CD4-positive, alpha-beta T cell treated with Interferon gamma for 1 hour (primary cell): ENCODE measurements at regions not wholly inside any gene's neighbourhood (a gene's known extent, or its start where the extent isn't known, plus 50 kb on each side); places are given as distances from the start of the nearest gene placed in this dataset.

ENCODE experiments used
- DNase-seq: peaks from one replicate; pipeline ENCODE4 v3.0.0-alpha.2; 2020

- DNase-seq, result no peak
Measured at GRCh38 chr13:82947191-82947621, 935.1 kb downstream of the SLITRK1 start.

GRCh38 chr13:82938644-82939043, 943.6 kb downstream of the SLITRK1 start:
- DNase-seq, result no peak

- no peak for DNase-seq
Measured at GRCh38 chr13:82934000-82934399, 948.3 kb downstream of the SLITRK1 start.

GRCh38 chr13:82925114-82925513, 957.2 kb downstream of the SLITRK1 start:
- no peak for DNase-seq

- DNase-seq, result no peak
Measured at GRCh38 chr13:82917984-82918383, 964.3 kb downstream of the SLITRK1 start.

GRCh38 chr13:82912564-82912963, 969.7 kb downstream of the SLITRK1 start:
- DNase-seq, result no peak

GRCh38 chr13:82905071-82905470, 977.2 kb downstream of the SLITRK1 start:
- DNase-seq, result no peak

- DNase-seq, result no peak
Measured at GRCh38 chr13:82900453-82900852, 981.8 kb downstream of the SLITRK1 start.

- no peak for DNase-seq
Measured at GRCh38 chr13:82898586-82898985, 983.7 kb downstream of the SLITRK1 start.

- no peak for DNase-seq
Measured at GRCh38 chr13:82879921-82880320, 1002.4 kb downstream of the SLITRK1 start.

GRCh38 chr13:82878536-82878935, 1003.7 kb downstream of the SLITRK1 start:
- no peak for DNase-seq

- no peak for DNase-seq
Measured at GRCh38 chr13:82867284-82867683, 1015.0 kb downstream of the SLITRK1 start.

- no peak for DNase-seq
Measured at GRCh38 chr13:82850644-82851043, 1031.6 kb downstream of the SLITRK1 start.

- no peak for DNase-seq
Measured at GRCh38 chr13:82848766-82849165, 1033.5 kb downstream of the SLITRK1 start.

GRCh38 chr13:82847595-82847994, 1034.7 kb downstream of the SLITRK1 start:
- no peak for DNase-seq

GRCh38 chr13:82833923-82834322, 1048.4 kb downstream of the SLITRK1 start:
- DNase-seq, result no peak

GRCh38 chr13:82829040-82829439, 1053.2 kb downstream of the SLITRK1 start:
- DNase-seq, result no peak

GRCh38 chr13:82827724-82828123, 1054.5 kb downstream of the SLITRK1 start:
- no peak for DNase-seq

- DNase-seq, result no peak
Measured at GRCh38 chr13:82822935-82823334, 1059.3 kb downstream of the SLITRK1 start.

GRCh38 chr13:82817133-82817532, 1065.1 kb downstream of the SLITRK1 start:
- no peak for DNase-seq

GRCh38 chr13:82815791-82816190, 1066.5 kb downstream of the SLITRK1 start:
- DNase-seq, result no peak

GRCh38 chr13:82803341-82803740, 1078.9 kb downstream of the SLITRK1 start:
- DNase-seq, result no peak

GRCh38 chr13:82802528-82802927, 1079.7 kb downstream of the SLITRK1 start:
- no peak for DNase-seq

GRCh38 chr13:82800391-82800790, 1081.9 kb downstream of the SLITRK1 start:
- DNase-seq, result no peak

GRCh38 chr13:82797876-82798275, 1084.4 kb downstream of the SLITRK1 start:
- DNase-seq, result no peak

GRCh38 chr13:82791035-82791434, 1091.2 kb downstream of the SLITRK1 start:
- DNase-seq, result no peak
